Activated CD4-positive, alpha-beta memory T cell treated with anti-CD3 and anti-CD28 coated beads, Interleukin-2, amount 10 ng/mL, durations not matched to agents 7 days and 5 days (primary cell): ENCODE measurements at regions not wholly inside any gene's neighbourhood (a gene's known extent, or its start where the extent isn't known, plus 50 kb on each side); places are given as distances from the start of the nearest gene placed in this dataset.
"Not testable (repeated sequence)": the region's sequence is repeated elsewhere in the genome, so short reads cannot be mapped to it uniquely, and the experiment has no call there.

Experiments used
- CTCF ChIA-PET: fragments of 350-600 bp; sonication (Branson Sonifier 250); formaldehyde crosslinking; loops from one replicate; lab custom pipeline; 2021; ENCODE audit warnings: antibody characterized with exemption, inconsistent platforms; lab: Charles Lee
- POLR2A ChIA-PET: fragments of 350-600 bp; sonication (Branson Sonifier 250); formaldehyde crosslinking; loops from one replicate; lab custom pipeline; 2021; ENCODE audit warnings: antibody characterized with exemption; lab: Charles Lee
- DNase-seq: peaks from one replicate; pipeline ENCODE4 v3.0.0-alpha.2; 2020
- H3K27ac Mint-ChIP-seq: one replicate; pipeline ENCODE4 v1.8.0; 2021; ENCODE audit warnings: mild to moderate bottlenecking, mixed read lengths
- H3K27me3 Mint-ChIP-seq: one replicate; pipeline ENCODE4 v1.8.0; 2021; ENCODE audit warnings: mixed read lengths
- H3K36me3 Mint-ChIP-seq: one replicate; pipeline ENCODE4 v1.8.0; 2021; ENCODE audit warnings: low read depth, mixed read lengths
- H3K4me1 Mint-ChIP-seq: one replicate; pipeline ENCODE4 v1.8.0; 2021; ENCODE audit warnings: mixed read lengths
- H3K4me3 Mint-ChIP-seq: one replicate; pipeline ENCODE4 v1.8.0; 2021; ENCODE audit warnings: mild to moderate bottlenecking, mixed read lengths
- H3K9me3 Mint-ChIP-seq: one replicate; pipeline ENCODE4 v1.8.0; 2021; ENCODE audit warnings: mixed read lengths

DNA sequence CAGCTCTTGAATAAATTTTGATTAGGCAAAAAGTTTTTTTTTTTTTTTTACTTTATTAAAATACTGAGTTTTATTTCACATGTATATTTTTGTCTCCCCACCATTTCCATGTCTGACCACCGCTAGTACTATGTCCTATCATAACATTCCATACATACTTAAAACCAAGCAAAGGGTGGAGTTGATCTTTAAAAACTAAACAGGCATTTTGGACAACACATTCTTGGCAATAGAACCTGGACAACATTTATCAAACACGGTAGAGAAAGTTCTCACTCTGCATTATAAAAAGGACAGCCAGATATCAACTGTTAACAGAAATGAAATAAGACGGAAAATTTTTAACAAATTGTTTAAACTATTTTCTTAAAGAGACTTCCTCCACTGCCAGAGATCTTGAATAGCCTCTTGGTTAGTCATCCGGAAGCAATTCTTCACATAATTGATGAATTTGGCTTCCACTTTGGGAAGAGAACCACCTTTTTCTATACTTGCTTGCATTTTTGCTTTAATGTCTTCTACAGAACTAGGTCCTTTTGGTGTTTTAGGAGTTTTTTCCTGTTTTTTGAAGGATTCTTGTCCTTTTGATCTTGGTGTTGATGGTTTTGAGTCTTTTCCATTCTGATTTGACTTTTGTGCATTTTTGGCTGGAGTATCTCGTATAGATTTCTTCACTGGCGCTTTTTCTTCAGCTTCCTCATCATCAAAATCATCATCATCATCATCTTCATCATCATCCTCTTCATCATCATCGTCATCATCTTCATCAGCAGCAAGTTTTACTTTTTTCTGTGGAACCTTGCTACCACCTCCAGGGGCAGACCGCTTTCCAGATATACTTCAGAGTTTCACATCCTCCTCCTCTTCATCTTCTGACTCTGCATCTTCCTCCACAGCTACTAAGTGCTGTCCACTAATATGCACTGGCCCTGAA, 58.7 kb downstream of the POU5F2 start:
- POLR2A ChIA-PET, H3K36me3 Mint-ChIP-seq, H3K27ac Mint-ChIP-seq: not testable (repeated sequence)

DNA sequence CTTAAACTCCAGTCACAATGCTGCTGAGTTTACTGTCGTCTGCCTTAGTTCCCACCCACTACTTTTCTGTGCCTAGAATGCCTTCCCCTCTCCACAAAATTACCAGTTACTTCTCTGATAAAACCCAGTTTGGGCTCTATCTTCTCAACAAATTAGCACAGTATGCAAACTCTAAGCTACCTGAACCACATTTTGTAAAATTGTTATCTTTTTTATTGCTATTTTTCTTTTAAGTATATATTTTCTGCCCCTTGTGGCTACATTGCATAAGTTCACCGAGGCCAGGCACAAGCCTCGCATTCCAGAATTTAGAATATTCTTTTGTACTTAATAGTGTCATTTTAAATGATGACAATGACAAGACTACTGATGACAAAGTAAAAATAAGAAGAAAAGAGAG, 60.0 kb downstream of the POU5F2 start:
- POLR2A ChIA-PET: no interaction called here
- Mint-ChIP-seq H3K27ac (no peak overlapping the region), H3K4me3 (no peak overlapping the region), H3K27me3 (no peaks in the 10 kb centered on the region), H3K9me3 (no peaks in the 10 kb centered on the region), H3K4me1 (no peaks in the 10 kb centered on the region), H3K36me3 (no peaks in the 10 kb centered on the region)
- CTCF ChIA-PET: no interaction called here
- DNase-seq: no peak

More for the DNA sequence above, 58.7 kb downstream of the POU5F2 start:
- CTCF ChIA-PET, DNase-seq, H3K4me3 Mint-ChIP-seq, H3K4me1 Mint-ChIP-seq, H3K27me3 Mint-ChIP-seq, H3K9me3 Mint-ChIP-seq: not testable (repeated sequence)

DNA sequence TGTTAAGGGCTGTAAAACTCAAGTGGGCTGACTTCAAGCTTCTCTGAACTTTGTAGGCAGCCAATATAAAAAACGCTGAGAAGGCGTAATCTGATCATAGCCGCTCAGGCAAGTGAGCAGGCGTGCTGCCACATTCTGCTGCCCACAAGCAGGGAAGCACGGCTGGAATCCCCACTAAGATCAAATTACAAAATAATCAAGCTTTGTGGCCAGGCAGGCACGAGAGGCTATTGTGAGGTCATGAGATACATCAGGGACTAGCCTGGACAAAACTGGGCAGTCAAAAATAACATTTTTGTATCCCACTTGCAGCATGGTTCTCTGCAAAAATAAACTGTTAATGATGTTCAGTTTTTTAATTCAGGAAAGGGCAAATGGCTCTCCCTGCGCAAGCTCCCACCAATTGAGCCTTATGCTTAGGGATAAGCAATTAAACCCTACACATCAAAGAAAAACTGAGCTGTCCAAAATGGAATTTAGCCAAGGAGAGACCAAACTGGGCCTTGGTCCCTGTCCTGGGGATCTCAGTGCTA, 64.0 kb downstream of the POU5F2 start:
- ChIA-PET POLR2A (no interaction called here), CTCF (no interaction called here)
- H3K36me3 Mint-ChIP-seq: no peaks in the 10 kb centered on the region
- DNase-seq: no peak
- H3K27ac Mint-ChIP-seq: no peak overlapping the region
- H3K4me1 Mint-ChIP-seq: no peaks in the 10 kb centered on the region
- no peaks in the 10 kb centered on the region for H3K9me3 Mint-ChIP-seq
- H3K27me3 Mint-ChIP-seq: no peaks in the 10 kb centered on the region
- no peak overlapping the region for H3K4me3 Mint-ChIP-seq

DNA sequence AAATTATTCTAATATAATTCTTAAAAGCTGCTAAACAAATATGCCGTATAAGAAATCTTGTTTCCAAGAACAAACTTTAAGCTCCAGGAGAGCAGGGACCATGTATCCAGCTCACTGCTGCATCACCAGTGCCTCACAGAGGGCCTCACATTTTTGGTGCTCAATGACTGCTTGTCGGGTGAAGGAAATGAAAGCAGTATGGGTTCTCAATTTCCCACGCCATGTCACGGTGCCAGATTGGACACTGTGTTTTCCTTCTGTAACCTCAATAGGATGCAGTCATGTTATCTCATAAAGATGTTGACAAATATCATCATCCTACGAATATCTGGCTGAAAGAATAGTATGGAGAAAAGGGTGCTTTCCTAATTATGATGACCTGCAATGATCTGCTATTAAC, 64.7 kb downstream of the POU5F2 start:
- POLR2A ChIA-PET: no interaction called here
- CTCF ChIA-PET: no interaction called here

DNA sequence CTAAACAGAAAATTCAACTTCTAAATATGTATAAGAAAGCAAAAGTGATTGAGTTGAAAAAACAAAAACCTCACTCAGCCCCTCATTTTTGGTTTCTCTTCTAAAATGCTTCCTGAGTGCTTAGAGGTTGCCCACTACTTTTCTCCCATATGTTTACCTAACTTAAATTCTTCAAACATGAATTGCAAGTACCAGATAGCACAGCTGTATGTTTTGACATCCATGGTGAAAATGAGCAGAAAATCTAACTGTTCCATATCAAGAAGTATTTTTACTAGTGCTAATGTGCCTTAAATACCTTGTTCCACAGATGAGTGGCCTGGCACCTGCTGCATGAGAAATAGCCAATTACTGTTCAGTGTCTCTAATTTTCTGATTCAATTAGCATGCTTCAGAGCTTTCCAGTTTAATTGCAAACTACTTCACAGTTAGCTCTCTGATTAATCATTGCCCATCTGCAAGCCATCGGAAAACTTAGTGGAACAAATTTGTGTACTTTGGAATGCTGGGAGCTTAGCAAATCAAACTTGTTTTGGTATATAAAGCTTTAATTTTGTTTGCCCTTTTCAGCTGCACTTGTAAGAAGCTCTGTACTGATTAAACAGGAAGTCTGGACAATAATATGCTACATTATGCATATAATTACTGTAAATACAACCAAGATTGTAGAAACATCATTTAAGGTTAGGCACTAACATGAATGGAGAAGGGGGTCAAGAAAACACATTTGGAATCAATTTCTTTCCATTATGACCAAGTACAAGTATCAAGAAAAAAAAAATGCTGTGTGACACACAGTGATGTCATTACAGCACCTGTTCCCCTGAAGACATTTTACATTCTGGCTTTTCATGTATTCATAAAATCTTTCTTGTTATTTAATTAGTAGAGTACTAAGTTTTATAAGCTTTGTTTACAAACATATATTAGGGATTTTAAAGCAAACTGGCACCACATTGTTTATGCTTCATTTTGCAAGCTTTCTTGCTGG, 65.6 kb downstream of the POU5F2 start:
- ChIA-PET CTCF (no interaction called here), POLR2A (interaction anchor here (0.6 kb wide), 1 partner anchor 89 kb away, joined by 3 read pairs; no protein-coding TSS in a partner anchor)
- Mint-ChIP-seq H3K27me3 (no peaks in the 10 kb centered on the region), H3K4me3 (no peak overlapping the region), H3K9me3 (no peaks in the 10 kb centered on the region), H3K4me1 (no peaks in the 10 kb centered on the region), H3K27ac (no peak overlapping the region), H3K36me3 (no peaks in the 10 kb centered on the region)
- no peak for DNase-seq

More for the DNA sequence above, 64.7 kb downstream of the POU5F2 start:
- H3K9me3 Mint-ChIP-seq: no peaks in the 10 kb centered on the region
- no peak overlapping the region for H3K27ac Mint-ChIP-seq
- H3K27me3 Mint-ChIP-seq: no peaks in the 10 kb centered on the region
- H3K36me3 Mint-ChIP-seq: no peaks in the 10 kb centered on the region
- H3K4me1 Mint-ChIP-seq: no peaks in the 10 kb centered on the region
- DNase-seq: no peak
- H3K4me3 Mint-ChIP-seq: no peak overlapping the region

DNA sequence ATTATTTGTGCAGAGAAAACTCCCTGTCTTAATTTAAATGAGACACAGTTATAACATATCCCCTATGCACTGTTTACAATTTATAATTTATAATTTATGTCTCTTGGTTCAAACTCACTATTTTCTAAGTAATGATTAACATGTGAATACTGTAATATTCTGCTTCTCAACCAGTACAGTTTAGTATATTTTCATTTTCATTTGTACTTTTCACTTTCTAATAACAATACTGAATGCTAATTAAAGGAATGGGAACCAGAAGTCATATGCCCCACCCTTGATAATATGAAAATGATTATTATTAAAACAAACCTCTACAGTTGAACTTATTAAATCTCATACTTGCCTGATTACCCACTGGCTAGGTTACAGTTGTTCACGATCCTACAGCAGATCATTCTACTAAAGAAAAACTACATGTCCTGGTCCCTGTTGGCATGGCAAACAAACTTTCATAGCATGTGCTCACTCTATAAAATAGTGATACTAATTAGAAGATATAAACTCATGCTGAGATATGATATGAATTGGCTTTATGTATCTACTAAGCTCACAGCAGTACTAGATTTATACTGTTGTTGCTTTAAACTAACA, 66.4 kb downstream of the POU5F2 start:
- H3K27me3 Mint-ChIP-seq: no peaks in the 10 kb centered on the region
- H3K4me1 Mint-ChIP-seq: no peaks in the 10 kb centered on the region
- H3K9me3 Mint-ChIP-seq: no peaks in the 10 kb centered on the region
- ChIA-PET CTCF (no interaction called here), POLR2A (no interaction called here)
- no peak overlapping the region for H3K27ac Mint-ChIP-seq
- H3K4me3 Mint-ChIP-seq: no peak overlapping the region
- DNase-seq: no peak
- H3K36me3 Mint-ChIP-seq: no peaks in the 10 kb centered on the region

DNA sequence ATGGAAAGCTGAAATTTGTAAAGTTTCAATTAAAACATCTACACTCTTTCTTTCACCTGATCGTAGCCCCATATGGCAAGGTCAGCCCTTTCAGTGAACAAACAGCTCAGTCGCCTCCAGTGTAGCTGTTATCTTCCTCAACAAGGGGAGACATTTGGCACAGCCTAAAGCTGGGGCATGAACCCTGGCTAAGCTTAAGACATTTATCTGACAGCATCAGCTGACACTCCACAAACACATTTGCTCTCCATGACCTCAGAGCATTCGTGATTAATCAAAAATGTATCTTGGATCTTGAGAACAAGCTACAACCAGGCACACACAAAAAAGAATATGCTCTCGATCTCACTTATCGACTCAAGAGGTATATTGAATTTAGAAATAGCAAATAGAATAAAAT, 67.3 kb downstream of the POU5F2 start:
- ChIA-PET CTCF (no interaction called here), POLR2A (interaction anchor here (0.7 kb wide), 1 partner anchor 11 kb away, joined by 3 read pairs; no protein-coding TSS in a partner anchor)
- Mint-ChIP-seq H3K9me3 (no peaks in the 10 kb centered on the region), H3K36me3 (no peaks in the 10 kb centered on the region), H3K4me3 (no peak overlapping the region), H3K27me3 (no peaks in the 10 kb centered on the region), H3K4me1 (no peaks in the 10 kb centered on the region), H3K27ac (no peak overlapping the region)
- DNase-seq: no peak

DNA sequence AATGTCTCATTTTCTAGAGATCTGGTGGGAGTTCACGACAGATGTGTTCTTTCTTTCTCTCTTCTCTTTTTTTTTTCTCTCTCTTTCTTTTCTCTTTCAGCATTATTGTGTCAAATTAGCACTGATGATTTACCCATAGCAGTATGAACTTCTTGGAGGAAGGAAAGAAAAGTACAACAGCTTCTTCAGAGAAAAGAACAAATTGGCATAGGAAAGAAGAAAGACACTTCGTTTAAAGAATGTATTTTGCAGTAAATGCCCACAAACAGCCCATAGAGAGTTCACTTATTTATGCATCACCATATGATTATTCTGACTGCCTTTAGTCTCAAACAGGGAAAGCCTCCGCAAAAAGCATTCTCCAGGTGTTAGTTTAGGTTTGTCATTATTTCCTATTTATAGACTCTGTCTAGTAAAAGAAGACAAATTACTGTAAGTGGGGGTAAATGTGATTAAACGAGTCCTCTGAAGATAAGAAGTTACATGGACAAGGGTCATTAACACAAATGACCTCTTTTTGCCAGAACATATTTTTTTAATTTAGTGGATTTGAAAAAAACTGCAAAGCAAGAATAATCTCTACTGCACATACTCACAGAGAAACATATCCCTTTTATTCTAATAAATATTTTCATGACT, 68.0 kb downstream of the POU5F2 start:
- POLR2A ChIA-PET: no interaction called here
- DNase-seq: no peak
- Mint-ChIP-seq H3K9me3 (no peaks in the 10 kb centered on the region), H3K4me1 (no peaks in the 10 kb centered on the region), H3K36me3 (no peaks in the 10 kb centered on the region), H3K4me3 (no peak overlapping the region), H3K27me3 (no peaks in the 10 kb centered on the region), H3K27ac (no peak overlapping the region)
- CTCF ChIA-PET: no interaction called here

DNA sequence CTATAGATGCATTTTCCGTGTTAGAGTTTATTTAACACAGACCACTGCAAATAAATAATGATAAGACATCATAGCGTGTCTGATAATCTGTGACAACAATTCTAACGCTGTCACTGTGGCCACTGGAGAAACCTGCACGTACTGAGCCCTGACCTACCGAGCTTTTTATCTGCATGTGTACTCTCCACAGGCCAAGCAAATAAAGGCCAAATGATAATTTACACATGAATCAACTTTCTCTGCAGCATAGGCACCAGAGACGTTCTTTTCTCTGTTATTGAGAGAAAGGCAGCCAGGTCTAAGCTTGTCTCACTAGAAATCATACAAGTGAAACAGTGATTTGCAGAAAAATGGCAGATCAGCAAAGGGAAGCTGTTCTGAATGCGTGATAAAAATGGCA, 75.8 kb downstream of the POU5F2 start:
- ChIA-PET CTCF (no interaction called here), POLR2A (interaction anchor here (0.6 kb wide), 1 partner anchor 1559 kb away, joined by 3 read pairs; no protein-coding TSS in a partner anchor)
- Mint-ChIP-seq H3K4me3 (no peak overlapping the region), H3K4me1 (no peaks in the 10 kb centered on the region), H3K9me3 (no peaks in the 10 kb centered on the region), H3K36me3 (no peaks in the 10 kb centered on the region), H3K27me3 (no peaks in the 10 kb centered on the region), H3K27ac (no peak overlapping the region)
- no peak for DNase-seq

DNA sequence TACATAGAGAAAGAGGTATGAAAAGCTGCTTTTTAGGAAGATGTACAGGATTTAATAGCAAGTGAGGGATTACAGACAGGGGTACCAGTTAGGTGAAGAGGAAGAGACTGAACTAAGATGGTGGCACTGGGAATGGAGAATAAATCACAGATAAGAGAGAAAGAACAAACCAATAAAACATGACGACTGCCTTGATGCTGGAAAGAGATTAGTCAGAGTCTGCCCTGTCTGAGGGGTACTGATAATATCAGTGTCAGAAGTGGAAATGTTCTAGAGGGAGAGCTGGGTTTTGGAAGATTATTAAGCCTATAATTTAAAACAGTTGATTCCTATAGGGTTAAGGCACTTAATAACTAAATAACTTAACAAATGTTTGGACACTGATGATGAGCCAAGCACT, 77.7 kb downstream of the NR2F1 start:
- no peaks in the 10 kb centered on the region for H3K9me3 Mint-ChIP-seq
- no peaks in the 10 kb centered on the region for H3K36me3 Mint-ChIP-seq
- no peaks in the 10 kb centered on the region for H3K27me3 Mint-ChIP-seq
- ChIA-PET POLR2A (no interaction called here), CTCF (no interaction called here)
- DNase-seq: no peak
- no peak overlapping the region for H3K4me3 Mint-ChIP-seq
- H3K4me1 Mint-ChIP-seq: no peaks in the 10 kb centered on the region
- no peak overlapping the region for H3K27ac Mint-ChIP-seq

DNA sequence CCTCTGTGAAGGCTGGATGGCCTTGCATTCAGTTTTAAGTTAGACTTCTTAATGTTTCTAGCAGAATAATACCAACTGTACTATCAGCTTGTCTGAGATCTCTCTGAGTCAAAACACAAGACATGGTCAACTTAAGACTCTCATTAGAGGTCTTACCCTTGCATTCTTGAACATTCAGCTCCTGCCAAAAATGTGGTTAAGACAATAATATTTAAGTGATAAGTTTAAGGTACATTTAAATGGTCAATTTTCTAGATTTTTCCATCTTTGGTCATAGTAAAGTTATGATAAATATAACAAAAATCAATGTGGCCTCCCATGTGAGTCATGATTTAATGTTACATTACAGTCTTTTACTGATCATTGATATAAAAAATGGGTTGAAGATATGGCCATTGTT, 75.0 kb downstream of the NR2F1 start:
- Mint-ChIP-seq H3K4me3 (no peak overlapping the region), H3K27me3 (no peaks in the 10 kb centered on the region), H3K4me1 (no peaks in the 10 kb centered on the region), H3K36me3 (no peaks in the 10 kb centered on the region), H3K9me3 (no peaks in the 10 kb centered on the region), H3K27ac (no peak overlapping the region)
- no peak for DNase-seq
- ChIA-PET POLR2A (no interaction called here), CTCF (no interaction called here)

DNA sequence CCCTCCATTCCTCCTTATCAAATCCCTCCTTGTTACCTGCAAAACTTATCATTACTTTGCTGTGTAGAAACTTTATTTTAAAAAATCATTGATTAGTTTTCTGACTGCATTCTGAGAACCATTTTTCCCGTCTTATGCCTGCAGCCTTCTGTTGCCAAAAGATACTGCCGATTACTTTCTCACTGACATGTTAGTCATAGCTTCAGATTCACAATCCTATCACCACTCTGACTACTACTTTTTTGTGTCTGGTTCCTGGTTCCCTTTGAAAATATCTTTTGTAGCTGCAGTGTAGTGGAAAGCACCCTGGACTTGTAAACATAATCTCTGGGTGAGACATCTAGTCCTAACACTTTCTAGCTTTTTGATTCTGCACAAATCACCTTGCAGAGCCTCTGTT, 71.7 kb downstream of the NR2F1 start:
- DNase-seq: no peak
- Mint-ChIP-seq H3K27me3 (no peaks in the 10 kb centered on the region), H3K36me3 (no peaks in the 10 kb centered on the region), H3K4me1 (peaks cover 7% of the 10 kb centered on the region), H3K9me3 (no peaks in the 10 kb centered on the region), H3K27ac (no peak overlapping the region), H3K4me3 (no peak overlapping the region)
- POLR2A ChIA-PET: no interaction called here
- CTCF ChIA-PET: no interaction called here
